ENCODE measurements at regions not wholly inside any gene's neighbourhood (a gene's known extent, or its start where the extent isn't known, plus 50 kb on each side); places are given as distances from the start of the nearest gene placed in this dataset.

- TF ChIP-seq CTCF (IDR thresholded peaks at IDR 0.05) (no peak), POLR2A (IDR thresholded peaks at IDR 0.05) (no peak)
These were observed 1339.4 kb downstream of the GRIK2 start for GRCh38 chr6:102732898-102733297.

All from testis (tissue), 2 donors.